HG03139 (cell line): ENCODE measurements at regions not wholly inside any gene's neighbourhood (a gene's known extent, or its start where the extent isn't known, plus 50 kb on each side); places are given as distances from the start of the nearest gene placed in this dataset.

Experiments
- ATAC-seq: cut with Tn5 transposase; IDR thresholded peaks from one replicate; pipeline ENCODE4 v1.9.1; 2021; ENCODE audit not compliant: unreplicated experiment

- ATAC-seq: no peak
Observed at GRCh38 chr14:83467811-83468210, 1934.2 kb upstream of the SEL1L start.

- ATAC-seq: no peak
Observed at GRCh38 chr14:83470466-83470865, 1936.8 kb upstream of the SEL1L start.

GRCh38 chr14:83470959-83471695 is 1937.5 kb upstream of the SEL1L start:
- ATAC-seq: no peak

- ATAC-seq: no peak
Observed at GRCh38 chr14:83473416-83474235, 1940.0 kb upstream of the SEL1L start.

- no peak for ATAC-seq
Observed at GRCh38 chr14:83478741-83479140, 1945.1 kb upstream of the SEL1L start.

- ATAC-seq: no peak
Observed at GRCh38 chr14:83483063-83483462, 1949.4 kb upstream of the SEL1L start.

- no peak for ATAC-seq
Observed at GRCh38 chr14:83485591-83485990, 1951.9 kb upstream of the SEL1L start.

- ATAC-seq: no peak
Observed at GRCh38 chr14:83491091-83491490, 1957.4 kb upstream of the SEL1L start.

- no peak for ATAC-seq
Observed at GRCh38 chr14:83520837-83521236, 1987.2 kb upstream of the SEL1L start.

GRCh38 chr14:83529531-83529930 is 1995.9 kb upstream of the SEL1L start:
- ATAC-seq: no peak

- no peak for ATAC-seq
Observed at GRCh38 chr14:83533734-83534133, 1996.2 kb upstream of the FLRT2 start.

GRCh38 chr14:83534995-83535394 is 1994.9 kb upstream of the FLRT2 start:
- ATAC-seq: no peak

GRCh38 chr14:83535444-83535843 is 1994.5 kb upstream of the FLRT2 start:
- no peak for ATAC-seq

- no peak for ATAC-seq
Observed at GRCh38 chr14:83541147-83541546, 1988.8 kb upstream of the FLRT2 start.

- no peak for ATAC-seq
Observed at GRCh38 chr14:83548061-83548839, 1981.7 kb upstream of the FLRT2 start.

GRCh38 chr14:83556065-83556464 is 1973.9 kb upstream of the FLRT2 start:
- ATAC-seq: no peak

GRCh38 chr14:83556746-83557453 is 1973.0 kb upstream of the FLRT2 start:
- ATAC-seq: no peak

GRCh38 chr14:83558946-83559345 is 1971.0 kb upstream of the FLRT2 start:
- ATAC-seq: no peak

- ATAC-seq: no peak
Observed at GRCh38 chr14:83559721-83560120, 1970.2 kb upstream of the FLRT2 start.

- no peak for ATAC-seq
Observed at GRCh38 chr14:83561261-83561660, 1968.7 kb upstream of the FLRT2 start.

- ATAC-seq: no peak
Observed at GRCh38 chr14:83566567-83566966, 1963.4 kb upstream of the FLRT2 start.
